Fibroblast of skin of back (primary cell): ENCODE measurements at regions not wholly inside any gene's neighbourhood (a gene's known extent, or its start where the extent isn't known, plus 50 kb on each side); places are given as distances from the start of the nearest gene placed in this dataset.
"Not testable (repeated sequence)": the region's sequence is repeated elsewhere in the genome, so short reads cannot be mapped to it uniquely, and the experiment has no call there.

Experiments used
- DNase-seq: peaks from one replicate; pipeline ENCODE4 v3.0.0-alpha.2; 2013

- no peak for DNase-seq
Measured at GRCh38 chr3:69688400-69688799, 50.9 kb upstream of the MITF start.

- DNase-seq, result no peak
Measured at GRCh38 chr3:69687641-69688040, 51.6 kb upstream of the MITF start.

DNA sequence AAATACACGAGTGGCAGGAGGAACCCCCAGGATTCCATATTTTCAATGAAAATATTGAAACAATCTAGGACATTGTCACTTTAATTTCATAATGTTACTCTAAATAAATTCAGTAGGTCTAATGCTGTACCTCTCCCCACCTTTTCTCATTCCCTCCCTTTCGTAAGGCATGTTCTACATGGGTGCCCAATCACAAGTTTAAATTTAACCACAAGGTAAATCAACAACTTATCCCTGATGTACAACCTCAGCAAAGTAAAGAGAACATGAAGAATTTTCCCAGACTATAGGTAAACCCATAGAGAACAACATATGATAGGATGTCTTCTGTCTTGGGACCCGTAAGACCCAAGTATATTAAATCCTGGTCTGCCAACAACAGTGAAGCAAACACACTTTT is 53.2 kb upstream of the MITF start:
- DNase-seq, result no peak

- no peak for DNase-seq
Measured at GRCh38 chr3:69684309-69684961, 54.8 kb upstream of the MITF start.

DNA sequence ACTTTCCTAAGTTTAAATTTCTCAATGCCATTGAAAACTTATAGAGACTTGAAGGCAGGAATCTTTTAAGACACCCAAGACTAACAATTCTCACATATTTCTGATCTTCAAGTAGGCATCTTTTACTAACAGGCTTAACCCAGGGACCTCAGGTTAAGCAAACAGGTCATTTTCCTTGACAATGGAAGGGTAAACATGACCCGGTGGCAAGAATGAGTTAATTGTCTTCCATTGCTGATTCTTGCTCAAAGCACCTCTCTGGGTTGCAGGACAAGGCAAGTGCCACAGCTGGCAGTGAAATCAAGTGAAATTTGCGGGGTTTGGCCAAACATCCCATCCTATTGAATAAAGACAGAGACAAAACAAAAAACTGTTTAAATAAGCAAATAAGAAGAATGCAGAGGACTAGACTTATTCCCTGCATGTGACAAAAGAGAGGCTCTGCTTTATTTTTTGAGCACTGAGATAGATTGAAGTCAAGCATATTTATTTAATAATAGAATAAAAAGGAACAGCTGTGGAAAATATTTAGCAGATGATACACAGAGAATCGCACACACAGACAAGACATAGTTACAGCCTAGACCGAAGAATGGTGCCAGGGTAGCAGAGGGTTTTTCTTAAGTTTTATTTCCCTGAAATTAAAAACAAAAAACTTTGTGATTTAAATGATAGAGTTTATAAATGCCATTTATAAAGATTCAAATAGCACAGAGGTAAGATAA is 56.0 kb upstream of the MITF start:
- no peak for DNase-seq

DNA sequence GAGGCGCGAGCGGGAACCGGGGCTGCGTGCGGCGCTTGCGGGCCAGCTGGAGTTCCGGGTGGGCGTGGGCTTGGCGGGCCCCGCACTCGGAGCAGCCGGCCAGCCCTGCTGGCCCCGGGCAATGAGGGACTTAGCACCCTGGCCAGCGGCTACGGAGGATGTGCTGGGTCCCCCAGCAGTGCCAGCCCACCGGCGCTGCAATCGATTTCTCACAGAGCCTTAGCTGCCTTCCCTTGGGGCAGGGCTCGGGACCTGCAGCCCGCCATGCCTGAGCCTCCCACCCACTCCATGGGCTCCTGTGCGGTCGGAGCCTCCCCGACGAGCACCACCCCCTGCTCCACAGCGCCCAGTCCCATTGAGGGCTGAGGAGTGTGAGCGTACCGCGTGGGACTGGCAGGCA is 61.8 kb upstream of the MITF start:
- not testable (repeated sequence) for DNase-seq

GRCh38 chr3:69675786-69676530 is 63.3 kb upstream of the MITF start:
- DNase-seq, result no peak

GRCh38 chr3:69674752-69675151 is 64.5 kb upstream of the MITF start:
- DNase-seq, result no peak

DNA sequence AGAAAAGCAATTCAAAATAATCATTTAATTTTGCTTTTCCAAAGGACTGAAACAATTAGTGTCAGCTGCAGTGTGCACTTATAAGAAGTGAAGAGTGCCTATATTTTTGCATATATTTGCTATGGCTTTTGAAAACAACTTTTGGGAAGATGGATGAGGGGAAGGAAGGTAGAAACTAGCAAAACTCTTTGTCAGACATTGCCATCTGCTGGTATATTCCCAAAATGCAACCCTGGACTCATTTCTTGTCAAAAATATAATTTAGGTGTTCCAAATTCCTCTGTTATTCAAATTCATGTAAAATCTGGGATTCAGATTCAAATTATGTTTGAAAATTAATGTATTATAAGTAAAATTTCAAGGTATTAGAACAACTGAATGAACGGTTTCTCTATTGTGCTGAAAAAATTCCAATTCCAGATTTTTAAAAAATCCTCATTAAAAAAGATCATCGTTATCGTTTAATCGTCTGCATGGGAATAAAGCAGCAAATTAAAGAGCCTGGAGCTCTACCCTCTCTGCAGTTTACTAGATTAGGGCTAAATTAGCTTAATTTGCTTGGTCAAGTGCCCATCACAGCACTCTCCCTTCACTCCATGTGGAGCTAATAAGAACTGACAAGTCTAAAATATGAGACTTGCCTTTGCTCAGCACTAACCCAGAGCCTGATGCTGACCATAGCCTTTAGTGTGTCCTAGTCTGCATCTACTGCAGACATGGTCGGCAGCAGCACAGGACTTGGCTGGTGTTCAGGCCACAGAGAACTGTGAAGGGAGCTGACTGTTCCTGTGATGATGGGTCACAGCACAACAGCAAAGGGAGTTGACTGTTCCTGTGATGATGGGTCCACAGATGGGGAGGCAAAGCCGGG is 67.9 kb upstream of the MITF start:
- DNase-seq, result peak; percentile 55

DNA sequence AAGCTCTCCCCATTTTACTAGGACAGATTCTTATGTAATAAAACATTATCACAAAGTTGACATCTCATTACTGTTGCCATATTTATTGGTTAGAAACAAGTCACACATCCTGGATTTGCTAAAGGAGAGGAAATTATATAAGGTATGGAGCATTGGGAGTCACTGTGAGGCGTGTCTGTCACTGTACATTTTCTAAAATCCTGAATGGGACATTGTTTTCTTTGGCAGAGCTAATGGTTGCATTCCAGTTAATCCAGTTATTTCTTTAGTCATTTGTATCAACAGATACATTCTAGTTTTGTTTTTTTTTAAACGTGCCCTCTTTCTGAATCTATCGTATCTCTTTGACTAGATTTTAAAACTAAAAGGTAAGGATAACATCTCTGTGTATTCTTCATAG is 70.2 kb upstream of the MITF start:
- peak; percentile 82 for DNase-seq

DNA sequence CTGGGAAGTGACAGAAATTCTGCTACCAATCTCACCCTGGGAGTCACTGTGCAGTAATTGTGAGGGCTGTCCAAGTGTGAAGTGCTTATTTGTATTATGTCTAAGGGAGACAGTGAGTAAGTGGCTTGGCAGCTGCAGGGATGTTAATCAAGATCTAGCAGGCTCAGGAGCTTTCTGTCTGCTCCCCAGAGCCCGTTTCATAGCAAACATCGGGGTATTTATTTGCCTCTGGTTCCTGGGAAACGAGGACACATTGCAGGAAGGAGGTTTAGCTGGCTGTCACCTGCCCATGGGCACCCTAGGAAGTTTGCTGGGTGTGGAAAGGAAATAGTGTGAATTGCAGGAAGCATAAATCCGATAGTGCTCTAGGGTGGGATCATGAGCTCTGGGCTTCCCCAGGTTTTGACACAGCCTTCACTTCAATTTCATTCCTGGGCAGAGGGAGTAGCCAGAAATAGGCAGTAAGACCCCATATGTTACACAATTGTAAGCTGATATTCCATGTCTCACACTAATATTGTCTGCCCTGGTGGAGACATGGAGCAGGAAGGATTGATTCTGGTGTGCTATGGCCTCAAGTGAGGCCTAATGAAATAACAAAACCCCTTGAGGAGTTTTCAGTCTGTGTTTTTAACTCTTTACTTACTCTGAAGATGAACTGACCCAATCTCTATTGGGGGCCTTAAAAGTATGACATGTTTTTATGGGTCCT is 74.1 kb upstream of the MITF start:
- DNase-seq, result peak; percentile 82

DNA sequence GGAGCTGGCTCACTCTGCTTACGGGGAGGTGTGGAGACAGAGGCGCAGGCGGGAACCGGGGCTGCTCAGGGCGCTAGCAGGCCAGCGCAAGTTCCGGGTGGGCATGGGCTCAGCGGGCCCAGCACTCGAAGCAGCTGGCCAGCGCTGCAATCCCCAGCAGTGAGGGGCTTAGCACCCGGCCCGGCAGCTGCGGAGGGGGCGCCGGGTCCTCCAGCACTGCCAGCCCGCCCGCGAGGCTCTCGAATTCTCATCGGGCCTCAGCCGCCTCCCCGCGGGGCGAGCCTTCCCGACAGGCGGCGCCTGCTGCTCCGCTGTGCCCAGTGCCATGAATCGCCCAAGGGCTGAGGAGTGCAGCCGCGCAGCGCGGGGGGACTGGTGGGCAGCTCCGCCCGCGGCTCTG is 78.6 kb upstream of the MITF start:
- no peak for DNase-seq

- DNase-seq, result no peak
Measured at GRCh38 chr3:69659180-69659910, 79.9 kb upstream of the MITF start.

DNA sequence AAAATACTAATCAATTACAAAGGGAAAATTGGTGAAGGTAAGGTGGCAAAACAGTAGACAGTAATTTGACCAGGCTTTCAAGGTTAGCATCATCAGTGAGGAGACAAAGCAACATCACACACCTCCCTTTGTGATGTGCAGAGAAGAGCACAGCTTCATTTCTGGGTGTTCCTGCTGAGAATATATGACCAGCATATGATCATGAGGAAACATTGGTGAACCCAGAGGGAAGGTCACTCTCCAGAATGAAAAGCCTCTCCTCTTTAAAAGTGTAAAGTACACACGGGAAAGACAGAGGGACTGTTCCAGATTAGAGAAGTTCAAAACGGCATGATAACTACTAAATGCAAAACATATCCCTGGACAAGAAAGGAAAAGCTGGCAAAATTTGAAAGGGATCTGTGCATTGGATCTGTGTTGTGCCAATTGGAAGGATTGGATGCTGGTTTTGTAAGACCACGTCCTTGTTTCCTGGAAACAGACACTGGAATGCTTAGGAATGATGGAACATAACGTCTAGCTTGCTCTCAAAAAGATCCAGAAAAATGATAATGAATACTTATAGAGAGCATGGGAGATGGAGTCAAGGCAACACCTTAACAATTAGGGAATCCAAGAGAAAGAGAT is 80.6 kb upstream of the MITF start:
- DNase-seq, result no peak

DNA sequence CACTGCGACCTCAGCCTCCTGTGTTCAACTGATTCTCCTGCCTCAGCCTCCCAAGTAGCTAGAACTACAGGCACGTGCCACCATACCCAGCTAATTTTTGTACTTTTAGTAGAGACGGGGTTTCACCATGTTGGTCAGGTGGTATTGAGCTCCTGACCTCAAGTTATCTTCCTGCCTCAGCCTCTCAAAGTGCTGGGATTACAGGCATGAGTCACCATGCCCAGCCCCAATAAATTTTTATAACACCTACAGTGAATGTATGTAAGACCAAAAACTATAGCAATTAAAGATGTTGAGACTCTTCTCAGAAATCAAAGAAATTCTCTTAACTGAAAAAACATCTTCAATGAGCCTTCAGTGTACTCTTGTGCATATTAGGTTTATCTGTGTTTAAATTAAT is 82.2 kb upstream of the MITF start:
- DNase-seq, result not testable (repeated sequence)

DNA sequence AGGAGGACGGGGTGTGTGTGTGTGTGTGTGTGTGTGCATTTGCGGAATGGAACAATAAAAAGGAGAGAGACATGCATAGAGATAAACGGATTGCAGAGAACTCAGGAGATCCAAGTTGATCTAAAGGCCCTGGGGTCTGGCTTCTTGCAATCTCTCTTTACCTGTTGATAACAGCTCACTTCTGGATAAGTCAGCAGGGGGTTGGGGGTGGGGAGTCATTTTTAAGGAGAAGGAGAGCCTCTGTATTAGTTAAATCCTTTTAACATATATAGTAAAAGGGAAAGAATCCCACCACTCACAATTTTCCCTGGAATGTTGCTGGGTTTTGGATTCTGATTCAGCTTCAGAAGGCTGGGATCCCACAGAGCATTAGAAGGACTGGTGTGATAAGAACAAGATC is 87.5 kb upstream of the MITF start:
- no peak for DNase-seq

DNA sequence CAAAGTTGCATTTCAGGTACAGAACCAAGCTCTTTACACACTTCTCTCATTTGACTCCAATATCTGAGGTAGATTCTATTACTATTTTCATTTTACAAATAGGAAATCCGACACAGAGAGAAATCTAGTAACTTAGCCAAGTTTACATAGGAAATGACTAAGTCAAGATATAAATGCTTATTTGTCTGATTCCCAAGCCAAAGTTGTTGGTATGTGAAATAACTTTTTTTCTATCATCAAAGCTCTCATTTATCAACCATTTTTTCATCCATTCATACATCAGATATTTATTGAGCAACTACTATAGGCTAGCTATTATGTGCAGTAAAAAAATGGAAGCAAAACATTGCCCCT is 89.2 kb upstream of the MITF start:
- DNase-seq, result peak; percentile 16

- peak; percentile 70 for DNase-seq
Measured at GRCh38 chr3:69649120-69650065, 89.9 kb upstream of the MITF start.

DNA sequence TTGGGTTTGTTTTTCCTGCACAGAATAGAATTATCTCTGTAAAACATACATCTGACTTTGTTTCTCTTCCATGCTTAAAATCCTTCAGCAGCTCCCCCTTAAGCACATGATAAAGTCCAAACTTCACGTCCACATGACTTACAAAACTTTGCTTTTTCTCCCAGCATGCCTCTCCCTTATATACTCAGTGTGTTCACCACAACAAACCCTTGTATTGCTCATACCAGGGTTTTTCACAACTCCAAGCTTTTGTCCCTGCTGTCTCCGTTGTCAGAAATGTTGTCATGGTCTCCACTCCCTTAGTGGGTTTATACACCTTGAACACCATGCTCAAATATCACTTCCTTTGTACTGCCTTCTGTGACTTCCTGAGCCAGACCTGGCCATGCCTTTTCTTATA is 91.1 kb upstream of the MITF start:
- no peak for DNase-seq
